RKO (cell line): ENCODE measurements at regions not wholly inside any gene's neighbourhood (a gene's known extent, or its start where the extent isn't known, plus 50 kb on each side); places are given as distances from the start of the nearest gene placed in this dataset.
"Not testable (repeated sequence)": the region's sequence is repeated elsewhere in the genome, so short reads cannot be mapped to it uniquely, and the experiment has no call there.

Experiments
- DNase-seq: peaks from one replicate; pipeline ENCODE4 v3.0.0-alpha.2; 2016; ENCODE audit warnings: low spot score

DNA sequence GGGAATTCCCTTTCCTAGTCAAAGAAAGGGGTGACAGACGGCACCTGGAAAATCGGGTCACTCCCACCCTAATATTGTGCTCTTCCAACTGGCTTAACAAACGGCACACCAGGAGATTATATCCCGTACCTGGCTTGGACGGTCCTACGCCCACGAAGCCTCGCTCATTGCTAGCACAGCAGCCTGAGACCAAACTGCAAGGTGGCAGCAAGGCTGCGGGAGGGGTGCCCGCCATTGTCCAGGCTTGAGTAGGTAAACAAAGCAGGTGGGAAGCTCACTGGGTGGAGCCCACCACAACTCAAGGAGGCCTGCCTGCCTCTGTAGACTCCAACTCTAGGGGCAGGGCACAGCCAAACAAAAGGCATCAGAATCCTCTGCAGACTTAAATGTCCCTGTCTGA lies 457.8 kb upstream of the PIK3R1 start:
- not testable (repeated sequence) for DNase-seq

DNA sequence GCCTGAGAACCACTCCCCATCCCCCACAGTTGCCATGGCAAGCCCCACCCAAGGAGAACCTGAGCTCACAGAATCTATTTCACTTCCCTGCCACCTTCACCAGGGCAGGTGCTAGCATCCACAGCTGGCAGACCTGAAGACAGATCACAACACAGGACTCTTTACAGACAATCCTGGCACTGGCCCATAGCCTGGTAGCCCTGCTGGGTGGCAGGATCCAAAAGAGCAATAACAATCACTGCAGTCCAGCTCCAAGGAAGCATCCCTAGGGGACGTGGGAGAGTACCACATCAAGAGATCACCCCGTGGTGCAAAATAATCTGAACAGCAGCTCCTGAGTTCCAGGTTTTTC lies 463.2 kb upstream of the PIK3R1 start:
- no peak for DNase-seq

DNA sequence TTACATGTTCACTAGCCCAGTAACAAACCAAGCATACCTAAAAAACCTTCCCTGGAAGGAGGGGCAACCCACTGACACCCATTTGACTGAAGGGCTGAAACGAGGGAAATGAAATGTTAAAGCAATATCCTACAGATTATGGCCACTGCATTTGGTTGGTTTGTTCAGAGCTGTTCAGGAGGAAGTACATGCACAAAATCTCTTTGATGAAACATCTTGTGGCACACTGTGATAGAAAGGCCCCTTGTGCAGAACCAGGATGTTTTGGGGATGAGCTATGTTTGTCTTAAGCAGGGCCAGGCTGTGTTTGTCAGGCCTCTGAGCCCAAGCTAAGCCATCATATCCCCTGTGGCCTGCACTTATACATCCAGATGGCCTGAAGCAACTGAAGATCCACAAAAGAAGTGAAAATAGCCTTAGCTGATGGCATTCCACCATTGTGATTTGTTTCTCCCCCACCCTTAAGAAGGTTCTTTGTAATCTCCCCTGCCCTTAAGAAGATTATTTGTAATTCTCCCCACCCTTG lies 467.3 kb upstream of the PIK3R1 start:
- DNase-seq, result no peak

DNA sequence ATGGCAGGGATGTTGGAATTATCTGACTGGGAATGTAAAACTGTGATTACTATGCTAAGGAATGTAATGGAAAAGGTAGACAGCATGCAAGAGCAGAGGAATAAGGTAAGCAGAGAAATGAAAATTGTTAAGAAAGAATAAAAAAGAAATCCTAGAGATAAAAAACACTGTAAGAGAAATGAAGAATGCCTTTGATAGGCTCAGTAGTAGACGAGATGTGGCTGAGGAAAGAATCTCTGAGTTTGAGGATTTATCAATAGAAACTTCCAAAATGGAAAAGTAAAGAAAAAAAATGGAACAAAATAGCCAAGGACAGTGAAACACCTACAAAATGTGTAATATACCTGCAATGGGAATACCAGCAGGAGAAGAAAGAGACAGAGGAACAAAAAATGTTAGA lies 468.5 kb upstream of the PIK3R1 start:
- DNase-seq, result no peak

DNA sequence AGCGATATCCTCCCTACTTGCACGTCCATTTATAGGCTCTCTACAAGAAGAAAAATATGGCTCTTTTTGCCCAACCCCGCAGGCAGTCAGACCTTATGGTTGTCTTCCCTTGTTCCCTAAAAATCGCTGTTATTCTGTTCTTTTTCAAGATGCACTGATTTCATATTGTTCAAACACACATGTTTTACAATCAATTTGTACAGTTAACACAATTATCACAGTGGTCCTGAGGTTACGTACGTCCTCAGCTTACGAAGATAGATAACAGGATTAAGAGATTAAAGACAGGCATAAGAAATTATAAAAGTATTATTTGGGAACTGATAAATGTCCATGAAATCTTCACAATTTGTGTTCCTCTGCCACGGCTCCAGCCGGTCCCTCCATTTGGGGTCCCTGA lies 468.9 kb upstream of the PIK3R1 start:
- DNase-seq, result not testable (repeated sequence)

DNA sequence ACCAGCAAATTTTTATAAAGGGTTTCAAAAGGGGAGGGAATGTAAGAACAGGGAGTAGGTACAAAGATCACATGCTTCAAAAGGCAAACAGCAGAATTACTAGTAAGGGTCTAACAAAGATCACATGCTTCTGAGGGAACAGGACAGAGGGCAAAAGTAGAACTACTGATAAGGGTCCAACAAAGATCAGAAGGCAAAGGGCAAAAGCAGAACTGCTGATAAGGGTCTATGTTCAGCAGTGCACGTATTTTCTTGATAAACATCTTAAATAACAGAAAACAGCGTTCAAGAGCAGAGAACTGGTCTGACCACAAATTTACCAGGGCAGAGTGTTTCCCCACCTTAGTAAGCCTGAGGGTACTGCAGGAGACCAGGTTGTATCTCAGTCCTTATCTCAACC lies 469.5 kb upstream of the PIK3R1 start:
- no peak for DNase-seq

DNA sequence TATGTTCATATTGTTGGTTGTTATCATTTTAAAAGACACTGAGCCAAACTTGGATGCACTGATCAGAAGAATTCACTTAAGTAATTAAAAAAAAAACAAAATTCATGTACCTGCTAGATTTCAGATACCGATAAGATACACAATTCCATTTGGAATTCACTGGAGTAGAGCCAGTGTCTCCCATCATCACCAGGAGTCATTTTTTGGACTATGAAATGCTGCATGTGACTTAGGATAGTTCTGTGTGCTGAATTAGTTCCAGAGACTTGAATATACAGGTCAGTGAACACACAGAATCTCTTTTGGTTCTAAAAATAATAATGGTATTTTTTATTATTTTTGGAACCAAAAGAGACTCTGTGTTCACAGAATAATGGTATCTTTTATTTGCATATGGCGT lies 482.6 kb upstream of the PIK3R1 start:
- no peak for DNase-seq

DNA sequence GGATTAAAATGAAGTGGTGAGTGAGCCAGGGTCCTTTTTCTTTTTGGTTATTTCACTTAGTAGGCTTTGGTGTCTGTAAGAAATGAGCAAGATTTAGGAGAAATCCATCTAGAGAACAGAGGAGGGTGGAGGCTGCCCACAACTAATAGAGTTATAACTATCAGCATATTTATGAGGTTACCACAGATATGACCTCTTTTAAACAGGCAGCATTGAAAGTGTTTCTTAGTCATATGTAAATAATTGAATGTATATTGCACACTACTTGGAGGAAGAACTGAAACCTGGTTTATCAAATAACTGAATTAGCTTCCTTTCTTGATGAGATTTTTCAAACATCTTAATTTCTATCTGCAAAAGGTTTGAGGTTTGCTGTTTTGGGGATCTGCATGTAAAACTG lies 483.1 kb upstream of the PIK3R1 start:
- no peak for DNase-seq

DNA sequence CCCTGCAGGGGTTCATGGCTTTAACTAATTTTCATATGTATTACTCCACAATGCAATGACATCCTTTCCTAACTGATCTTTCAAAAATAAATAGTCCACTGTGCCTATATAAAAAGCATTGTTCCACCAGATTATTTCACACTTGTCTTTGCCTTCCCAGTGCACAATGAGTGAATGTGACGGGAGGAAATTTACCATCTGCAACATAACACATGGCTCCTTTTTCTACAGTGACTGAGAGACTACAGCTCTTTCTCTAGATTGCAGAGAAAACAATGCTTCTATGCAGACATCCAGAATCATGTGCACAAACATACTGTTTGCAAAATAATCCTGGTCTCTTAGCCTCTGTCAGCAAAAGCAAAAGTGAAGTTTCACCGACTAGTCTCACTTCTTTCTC lies 483.7 kb upstream of the PIK3R1 start:
- DNase-seq, result no peak

DNA sequence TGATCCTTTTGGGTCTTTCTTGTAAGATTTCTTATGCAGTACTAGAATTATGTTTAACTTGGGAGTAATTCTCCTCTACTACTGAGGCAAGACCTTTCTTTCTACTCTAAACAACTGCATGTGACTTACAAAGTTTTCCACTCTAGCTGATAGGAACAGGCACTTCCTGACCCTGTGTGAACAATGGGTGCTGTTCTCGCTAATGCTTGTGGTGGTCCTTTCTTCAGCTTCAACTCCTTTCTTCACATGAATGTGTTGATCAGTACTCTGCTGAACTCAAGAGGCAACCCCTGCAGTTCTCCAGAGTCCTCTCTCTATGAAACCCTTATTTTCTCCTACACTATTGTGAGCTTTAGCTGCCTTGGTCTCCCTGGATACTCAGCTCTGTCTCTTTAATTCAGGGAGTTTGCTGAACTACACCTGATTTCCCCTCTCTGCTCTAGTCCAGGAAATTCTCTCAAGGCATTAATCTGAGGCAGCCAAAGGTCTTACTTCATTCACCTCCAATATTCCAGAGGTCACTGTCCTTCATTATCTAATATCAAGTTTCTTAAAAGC lies 484.6 kb upstream of the PIK3R1 start:
- DNase-seq, result no peak

DNA sequence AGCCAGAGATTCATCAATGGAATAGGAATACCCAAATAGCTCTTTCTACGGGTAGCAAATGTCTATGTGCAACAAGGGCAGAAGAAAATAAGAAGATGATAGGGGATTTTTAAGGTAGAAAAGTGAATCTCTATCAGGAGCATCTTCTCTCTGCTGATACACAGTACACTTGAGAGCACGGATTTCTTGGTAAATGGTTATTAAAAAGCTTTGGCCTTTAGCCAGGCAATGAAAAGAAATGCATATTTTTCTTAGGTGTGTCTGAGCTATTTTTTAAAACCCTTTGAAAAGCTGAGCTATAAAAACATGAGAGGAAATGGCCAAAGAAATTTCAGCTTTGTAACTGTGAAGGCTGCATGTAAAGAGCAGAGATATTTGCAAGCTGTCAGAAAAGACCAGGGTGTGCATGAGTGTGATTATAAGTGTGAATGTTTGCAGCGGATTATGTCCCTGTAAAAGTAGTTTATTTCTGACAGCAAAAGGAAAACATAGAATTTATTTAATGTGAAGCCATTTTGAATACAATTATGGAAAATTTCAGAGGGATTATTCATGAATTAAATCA lies 487.1 kb upstream of the PIK3R1 start:
- DNase-seq, result no peak

DNA sequence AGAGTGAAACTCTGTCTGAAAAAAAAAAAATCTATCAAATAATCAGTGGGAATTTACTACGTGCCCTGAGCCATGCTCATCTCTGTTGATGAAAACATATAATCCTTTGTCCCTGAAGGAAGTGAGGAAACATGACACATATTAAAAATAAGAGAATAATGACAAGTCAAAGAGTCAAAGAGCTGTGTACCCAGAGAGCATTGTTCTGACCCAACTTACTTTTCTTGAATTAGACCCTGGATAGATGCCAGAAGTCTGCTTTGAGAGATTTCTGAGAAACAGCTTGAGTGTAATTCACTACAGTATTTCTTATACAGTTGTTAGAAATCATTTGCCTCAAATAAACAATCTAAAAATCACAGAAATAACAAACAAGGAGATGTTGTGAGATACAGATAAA lies 490.0 kb upstream of the PIK3R1 start:
- no peak for DNase-seq

DNA sequence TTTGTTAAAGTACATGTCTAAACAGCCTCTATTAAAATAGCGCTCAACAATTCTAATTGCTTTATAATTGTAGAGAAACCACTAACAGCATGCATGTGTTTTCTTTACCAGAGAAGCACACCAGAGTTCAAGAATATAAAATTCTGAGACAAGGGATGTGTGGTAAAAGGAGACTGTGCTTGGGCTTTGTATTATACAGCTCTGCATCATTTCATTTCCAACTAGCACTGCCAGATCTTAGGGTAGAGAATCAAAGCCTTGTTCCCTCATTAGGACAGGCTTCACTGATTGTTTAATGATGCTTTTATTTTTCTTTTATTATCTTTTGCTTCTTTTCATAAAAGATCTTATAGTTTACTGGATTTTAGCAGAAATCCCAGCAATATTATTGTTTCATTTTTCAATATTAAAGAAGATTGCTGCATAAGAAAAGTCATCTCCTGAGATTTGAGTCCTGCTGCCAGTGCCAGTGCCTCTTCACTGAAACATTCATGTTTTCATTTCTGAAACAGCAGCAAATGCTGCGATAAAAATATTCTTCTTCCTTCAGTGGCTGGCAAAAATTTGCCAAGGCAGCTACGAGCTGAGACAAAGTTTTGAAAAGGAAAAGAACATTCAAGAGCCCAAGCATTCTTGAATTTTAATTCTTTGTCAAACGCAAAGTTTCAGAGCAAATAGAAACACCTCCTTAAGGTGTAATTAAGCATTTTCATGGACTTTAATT lies 491.0 kb upstream of the PIK3R1 start:
- DNase-seq, result no peak

DNA sequence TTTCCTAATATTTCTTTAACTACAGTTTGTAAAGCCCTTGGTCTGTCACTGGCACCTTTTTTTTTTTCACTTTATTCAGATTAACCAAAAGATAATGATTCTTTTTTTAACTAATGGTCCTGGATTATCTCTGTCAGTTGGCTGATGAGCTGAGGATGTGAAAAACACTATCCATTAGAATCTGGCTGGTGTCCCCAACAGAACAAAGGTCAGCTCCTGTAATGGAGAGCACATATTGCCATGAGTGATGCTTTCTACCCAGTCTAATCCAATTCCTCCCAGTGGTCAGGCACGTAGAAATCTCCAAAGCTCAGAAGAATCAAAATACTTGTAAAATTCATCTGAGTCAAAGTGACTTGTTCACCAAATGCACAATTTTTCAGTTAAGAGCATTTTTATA lies 491.7 kb upstream of the PIK3R1 start:
- no peak for DNase-seq

DNA sequence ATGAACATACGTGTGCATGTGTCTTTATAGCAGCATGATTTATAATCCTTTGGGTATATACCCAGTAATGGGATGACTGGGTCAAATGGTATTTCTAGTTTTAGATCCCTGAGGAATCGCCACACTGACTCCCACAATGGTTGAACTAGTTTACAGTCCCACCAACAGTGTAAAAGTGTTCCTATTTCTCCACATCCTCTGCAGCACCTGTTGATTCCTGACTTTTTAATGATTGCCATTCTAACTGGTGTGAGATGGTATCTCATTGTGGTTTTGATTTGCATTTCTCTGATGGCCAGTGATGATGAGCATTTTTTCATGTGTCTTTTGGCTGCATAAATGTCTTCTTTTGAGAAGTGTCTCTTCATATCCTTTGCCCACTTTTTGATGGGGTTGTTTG lies 493.0 kb upstream of the PIK3R1 start:
- DNase-seq, result not testable (repeated sequence)

DNA sequence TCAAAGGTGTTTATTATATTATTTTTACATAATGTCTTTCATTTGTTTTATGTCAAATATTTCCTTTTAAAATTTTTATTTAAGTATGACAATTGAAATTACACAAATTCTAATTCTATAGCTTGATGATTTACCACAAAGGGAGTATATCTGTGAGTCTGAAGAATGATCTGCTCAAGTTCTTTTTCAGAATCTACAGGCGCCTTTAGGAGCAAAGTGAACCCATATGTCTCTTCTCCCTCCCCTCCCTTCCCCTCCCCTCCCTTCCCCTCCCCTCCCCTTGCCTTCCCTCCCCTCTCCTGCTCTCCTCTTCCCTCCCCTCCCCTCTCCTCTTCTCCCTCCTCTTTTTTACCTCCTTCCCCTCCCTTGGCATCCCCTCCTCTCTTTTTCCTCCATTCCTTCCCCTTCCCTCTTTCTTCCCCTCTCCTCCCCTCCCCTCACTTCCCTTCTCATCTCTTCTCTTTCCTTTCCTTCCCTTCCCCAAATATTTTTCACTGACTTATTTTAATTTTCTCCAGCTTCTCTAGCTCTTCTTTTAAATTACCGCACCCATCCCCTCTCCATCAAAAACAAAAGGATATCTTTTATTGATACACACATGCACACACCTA lies 495.3 kb upstream of the PIK3R1 start:
- no peak for DNase-seq

DNA sequence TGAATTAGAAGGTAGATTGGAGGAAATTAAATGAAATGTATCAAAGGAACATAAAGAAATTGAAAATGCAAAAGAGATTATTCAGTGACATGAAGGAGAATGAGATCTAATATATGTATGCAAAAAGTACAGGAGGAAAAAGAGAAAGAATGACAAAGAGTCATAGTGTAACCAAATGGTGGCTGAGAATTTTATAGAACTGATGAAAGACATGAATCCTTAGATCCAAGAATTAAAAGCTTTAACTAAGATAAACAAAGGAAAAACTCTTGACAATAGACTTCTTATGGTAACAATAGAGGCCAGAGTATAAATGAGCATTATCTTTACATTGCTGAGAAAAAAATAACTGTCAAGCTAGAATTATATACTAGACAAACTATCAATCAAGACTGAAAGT lies 505.4 kb upstream of the CD180 start:
- no peak for DNase-seq

DNA sequence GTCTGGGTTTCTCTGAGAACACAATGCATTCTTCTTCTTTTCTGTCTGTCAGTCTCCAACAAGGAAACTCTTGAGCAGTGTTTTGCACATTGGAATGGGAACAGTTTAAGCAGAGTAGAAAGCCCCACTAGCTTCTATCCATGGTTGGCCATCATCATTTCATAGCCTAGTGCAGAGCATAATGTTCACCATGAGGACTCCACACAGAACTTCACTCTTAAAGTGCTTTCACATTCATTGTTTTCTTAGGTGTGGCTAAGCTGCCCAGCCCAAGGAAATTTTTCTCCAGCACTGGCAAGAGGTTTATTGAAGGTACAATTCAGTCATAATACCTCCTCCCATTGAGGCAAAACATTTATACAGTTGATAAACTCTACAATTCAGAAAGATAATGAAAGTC lies 503.0 kb upstream of the CD180 start:
- DNase-seq, result no peak

DNA sequence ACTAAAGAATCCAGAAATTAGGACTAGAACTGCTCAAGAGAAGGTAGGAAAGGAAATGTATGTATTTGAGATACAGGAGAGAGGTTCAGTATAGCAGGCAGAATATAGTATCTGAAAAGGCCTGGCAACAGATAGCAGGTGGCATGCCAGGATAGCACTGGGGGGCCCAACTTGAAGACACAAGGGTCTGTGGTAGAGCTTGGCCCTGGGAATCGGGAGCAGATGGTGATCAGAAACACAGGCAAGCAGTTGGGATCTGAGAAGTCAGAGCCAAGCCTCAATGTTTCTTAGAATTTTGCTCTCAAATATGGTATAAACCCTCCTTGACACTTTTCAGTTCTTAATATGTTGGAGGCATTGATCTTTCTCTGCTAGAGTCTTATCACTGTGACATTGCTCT lies 499.8 kb upstream of the CD180 start:
- DNase-seq, result no peak

DNA sequence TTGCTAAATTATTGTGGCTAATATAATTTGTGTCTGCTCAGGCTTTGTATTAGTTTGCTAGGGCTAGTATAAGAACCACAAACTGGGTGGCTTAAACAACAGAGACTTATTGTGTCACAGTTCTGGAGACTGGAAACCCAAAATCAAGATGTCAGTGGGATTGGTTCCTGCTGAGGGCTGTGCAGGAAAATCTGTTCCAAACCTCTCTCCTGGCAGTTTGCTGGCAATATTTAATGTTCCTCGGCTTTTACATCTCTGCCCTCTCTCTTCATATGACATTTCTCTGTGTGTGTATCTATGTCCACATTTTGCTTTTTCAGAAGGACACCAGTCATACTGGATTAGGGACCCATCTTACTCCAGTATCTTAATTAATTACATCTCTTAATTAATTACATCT lies 498.8 kb upstream of the CD180 start:
- no peak for DNase-seq

DNA sequence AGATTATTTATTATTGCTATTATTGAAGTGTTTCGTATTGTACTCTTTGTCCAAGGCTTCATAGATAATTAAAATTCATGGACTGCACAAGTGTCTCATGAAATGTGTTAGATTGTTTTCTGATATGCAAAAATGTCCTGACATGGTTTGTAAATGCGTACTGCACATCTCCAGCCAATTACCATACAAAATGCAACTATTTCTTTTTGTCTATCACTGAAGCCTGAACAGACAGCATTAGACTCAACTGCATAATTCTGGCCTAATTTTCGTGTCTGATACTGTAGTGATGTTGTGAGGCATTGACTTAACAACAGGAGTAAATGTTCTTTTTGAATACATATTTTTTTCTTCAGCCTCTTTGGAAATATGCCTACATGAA lies 498.2 kb upstream of the CD180 start:
- DNase-seq, result no peak

DNA sequence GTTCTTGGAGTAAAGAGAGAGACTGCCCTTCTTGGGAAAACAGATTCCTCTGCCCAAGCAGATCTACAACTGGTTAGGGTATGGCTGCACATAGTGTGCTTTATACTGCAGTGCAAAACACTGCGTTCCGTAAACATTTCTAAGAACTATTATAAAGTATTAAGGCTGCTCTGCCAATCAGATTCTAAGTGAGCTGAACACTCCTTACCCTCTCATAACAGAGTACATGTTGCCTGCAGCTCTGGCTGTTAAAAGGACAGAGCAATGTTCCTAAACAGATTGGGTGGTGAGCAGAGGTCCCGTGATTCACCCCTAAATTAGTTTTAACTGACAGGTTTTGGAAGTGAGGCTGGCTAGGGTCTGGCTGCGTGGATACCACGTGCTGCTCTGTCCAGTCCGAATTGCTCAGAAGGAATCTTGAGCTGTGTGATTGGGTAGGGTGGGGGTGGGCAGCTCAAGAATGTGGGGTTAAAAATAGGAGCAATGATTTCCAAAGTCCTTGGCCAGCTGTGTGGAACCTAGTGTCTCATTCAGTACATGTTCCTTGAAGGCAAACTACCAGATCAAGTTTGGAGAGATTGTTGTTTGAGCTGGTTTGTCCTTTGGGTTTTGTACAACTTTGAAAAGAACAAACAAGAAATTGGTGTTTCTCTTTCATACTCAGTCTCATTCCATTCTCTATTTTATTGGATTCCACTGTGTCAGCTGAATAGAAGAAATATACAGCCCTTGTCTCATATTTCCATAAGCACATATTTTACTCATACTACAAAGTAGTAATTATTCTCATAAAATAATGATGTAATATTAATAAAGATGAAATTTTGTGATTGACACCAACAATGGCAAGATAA lies 497.6 kb upstream of the CD180 start:
- no peak for DNase-seq

DNA sequence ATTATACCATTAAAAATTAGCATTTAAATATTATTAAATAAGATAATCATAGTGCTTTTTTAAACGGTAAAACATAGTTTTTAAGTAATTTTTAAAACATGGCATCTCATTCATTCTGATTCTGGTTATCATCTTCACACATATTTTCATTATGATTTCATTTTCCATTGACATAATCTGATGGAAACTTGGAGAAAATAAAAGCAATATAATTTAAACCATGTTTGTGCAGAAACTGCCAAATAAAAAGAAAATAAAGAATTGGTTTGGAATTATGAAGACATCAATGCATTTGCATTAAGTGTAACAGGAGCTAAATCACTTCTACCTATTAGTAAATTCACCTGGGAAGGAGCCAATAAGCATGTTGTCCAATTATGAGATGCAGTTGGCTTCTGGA lies 490.1 kb upstream of the CD180 start:
- no peak for DNase-seq
